HG03159 (cell line): ENCODE measurements at regions not wholly inside any gene's neighbourhood (a gene's known extent, or its start where the extent isn't known, plus 50 kb on each side); places are given as distances from the start of the nearest gene placed in this dataset.

Experiments
- ATAC-seq: cut with Tn5 transposase; IDR thresholded peaks from one replicate; pipeline ENCODE4 v1.9.1; 2021; ENCODE audit warnings: mild to moderate bottlenecking, moderate library complexity; ENCODE audit not compliant: unreplicated experiment

- ATAC-seq = no peak
Measured at GRCh38 chr4:71923070-71923469, 108.7 kb upstream of the NPFFR2 start.

- ATAC-seq = no peak
Measured at GRCh38 chr4:71930459-71930858, 101.3 kb upstream of the NPFFR2 start.

GRCh38 chr4:71932941-71933340 is 98.9 kb upstream of the NPFFR2 start:
- ATAC-seq = no peak

- ATAC-seq = no peak
Measured at GRCh38 chr4:71938776-71939175, 93.0 kb upstream of the NPFFR2 start.

GRCh38 chr4:71941001-71941400 is 90.8 kb upstream of the NPFFR2 start:
- ATAC-seq = no peak

GRCh38 chr4:71944956-71945355 is 86.8 kb upstream of the NPFFR2 start:
- no peak for ATAC-seq

GRCh38 chr4:71945791-71946190 is 86.0 kb upstream of the NPFFR2 start:
- ATAC-seq = no peak

- no peak for ATAC-seq
Measured at GRCh38 chr4:71958978-71959377, 72.8 kb upstream of the NPFFR2 start.

- ATAC-seq = no peak
Measured at GRCh38 chr4:71962622-71963264, 69.1 kb upstream of the NPFFR2 start.

- no peak for ATAC-seq
Measured at GRCh38 chr4:71974681-71975080, 57.1 kb upstream of the NPFFR2 start.

GRCh38 chr4:71976523-71976922 is 55.3 kb upstream of the NPFFR2 start:
- no peak for ATAC-seq

- no peak for ATAC-seq
Measured at GRCh38 chr4:71978210-71978835, 53.5 kb upstream of the NPFFR2 start.

- no peak for ATAC-seq
Measured at GRCh38 chr4:71980976-71981375, 50.8 kb upstream of the NPFFR2 start.
